ENCODE measurements at regions not wholly inside any gene's neighbourhood (a gene's known extent, or its start where the extent isn't known, plus 50 kb on each side); places are given as distances from the start of the nearest gene placed in this dataset.

DNA sequence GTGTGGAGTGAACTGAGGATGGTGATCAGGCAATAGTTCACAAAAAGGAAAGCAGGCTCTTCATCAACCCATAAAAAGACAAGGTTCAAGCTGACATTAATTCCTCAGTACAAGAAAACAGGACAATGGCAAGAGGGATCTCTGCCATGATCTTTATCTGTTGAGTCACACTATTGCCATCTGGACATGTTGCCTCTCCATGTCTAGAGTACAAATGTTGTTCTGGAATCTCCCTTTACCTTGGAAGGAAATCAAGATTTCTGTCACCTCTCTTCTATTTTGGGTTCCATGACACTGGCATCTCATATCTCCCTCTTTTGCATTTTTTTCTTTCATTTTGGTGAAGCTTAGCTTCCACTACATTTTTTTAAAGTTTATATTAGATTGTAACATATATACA lies 329.1 kb downstream of the USP25 start:
- TF ChIP-seq POLR2A (IDR thresholded peaks at IDR 0.05; ENCODE audit: low read depth, low read length), result no peak
- no peak for TF ChIP-seq POLR2AphosphoS5 (IDR thresholded peaks at IDR 0.05; ENCODE audit: low read depth, low read length)
- no peak for TF ChIP-seq TAF1 (IDR thresholded peaks at IDR 0.05; ENCODE audit: low read depth, low read length)
- no peak for TF ChIP-seq PAX5 (IDR thresholded peaks at IDR 0.05; ENCODE audit: insufficient read depth, low read length, severe bottlenecking)
